ENCODE measurements at regions not wholly inside any gene's neighbourhood (a gene's known extent, or its start where the extent isn't known, plus 50 kb on each side); places are given as distances from the start of the nearest gene placed in this dataset.
A peak's percentile ranks its signal among the peaks of the same experiment; 100 is the strongest.

GRCh38 chr2:133668547-133668946, 100.3 kb upstream of the NCKAP5 start:
- Mint-ChIP-seq H3K27me3 (ENCODE audit: low read depth, poor library complexity) (no peaks in the 10 kb centered on the region), H3K4me1 (peaks cover 18% of the 10 kb centered on the region), H3K4me3 (no peak overlapping the region), H3K27ac (no peak overlapping the region), H3K36me3 (ENCODE audit: low read depth) (peaks cover 53% of the 10 kb centered on the region), H3K9me3 (peaks cover 57% of the 10 kb centered on the region)
- no peak for DNase-seq
- no peak for TF ChIP-seq CTCF (IDR thresholded peaks at IDR 0.05)

- Mint-ChIP-seq H3K4me1 (peaks cover 63% of the 10 kb centered on the region), H3K9me3 (peaks cover 24% of the 10 kb centered on the region), H3K36me3 (ENCODE audit: low read depth) (peaks cover 22% of the 10 kb centered on the region), H3K4me3 (peak overlapping the region; percentile 73), H3K27me3 (ENCODE audit: low read depth, poor library complexity) (no peaks in the 10 kb centered on the region), H3K27ac (peak overlapping the region; percentile 97)
- TF ChIP-seq CTCF (IDR thresholded peaks at IDR 0.05): no peak
- no peak for DNase-seq
Observed at GRCh38 chr2:133673305-133673905, 105.1 kb upstream of the NCKAP5 start.

- no peak for DNase-seq
- no peak for TF ChIP-seq CTCF (IDR thresholded peaks at IDR 0.05)
- Mint-ChIP-seq H3K4me3 (peak overlapping the region; percentile 73), H3K27ac (peak overlapping the region; percentile 97), H3K9me3 (peaks cover 17% of the 10 kb centered on the region), H3K36me3 (ENCODE audit: low read depth) (peaks cover 15% of the 10 kb centered on the region), H3K27me3 (ENCODE audit: low read depth, poor library complexity) (no peaks in the 10 kb centered on the region), H3K4me1 (peaks cover 70% of the 10 kb centered on the region)
Observed at GRCh38 chr2:133674066-133674432, 105.8 kb upstream of the NCKAP5 start.

- Mint-ChIP-seq H3K27me3 (ENCODE audit: low read depth, poor library complexity) (no peaks in the 10 kb centered on the region), H3K4me1 (peaks cover 76% of the 10 kb centered on the region)
Observed at GRCh38 chr2:133674433-133675331, 106.4 kb upstream of the NCKAP5 start.

GRCh38 chr2:133676392-133677130, 108.3 kb upstream of the NCKAP5 start:
- no peak for DNase-seq
- Mint-ChIP-seq H3K36me3 (ENCODE audit: low read depth) (no peaks in the 10 kb centered on the region), H3K27me3 (ENCODE audit: low read depth, poor library complexity) (no peaks in the 10 kb centered on the region), H3K9me3 (no peaks in the 10 kb centered on the region), H3K4me1 (peaks cover 94% of the 10 kb centered on the region), H3K4me3 (no peak overlapping the region), H3K27ac (no peak overlapping the region)
- no peak for TF ChIP-seq CTCF (IDR thresholded peaks at IDR 0.05)

More at GRCh38 chr2:133674433-133675331, 106.4 kb upstream of the NCKAP5 start:
- DNase-seq: peak; percentile 20
- Mint-ChIP-seq H3K27ac (peak overlapping the region; percentile 97), H3K9me3 (peaks cover 11% of the 10 kb centered on the region), H3K36me3 (ENCODE audit: low read depth) (peaks cover 9% of the 10 kb centered on the region), H3K4me3 (peak overlapping the region; percentile 73)
- TF ChIP-seq CTCF (IDR thresholded peaks at IDR 0.05): no peak
